Left ventricle myocardium superior (tissue), 1 donor: ENCODE measurements at regions not wholly inside any gene's neighbourhood (a gene's known extent, or its start where the extent isn't known, plus 50 kb on each side); places are given as distances from the start of the nearest gene placed in this dataset.
A peak's percentile ranks its signal among the peaks of the same experiment; 100 is the strongest.
"Not testable (repeated sequence)": the region's sequence is repeated elsewhere in the genome, so short reads cannot be mapped to it uniquely, and the experiment has no call there.

Experiments
- ATAC-seq: fragments of 200-7000 bp; cut with Tn5 transposase; one replicate; pipeline ENCODE4 v1.9.1; 2020; ENCODE audit warnings: mild to moderate bottlenecking, moderate library complexity
- DNase-seq: peaks from one replicate; pipeline ENCODE4 v3.0.0-alpha.2; 2020
- intact Hi-C: fragments of 100-400 bp; cut with micrococcal nuclease; formaldehyde crosslinking; loops from one replicate; pipeline ENCODE4 v1.11.0; 2022
- donor health status: DM: no; HTN: yes; CAD: no; lungs with severe emphysema.

DNA sequence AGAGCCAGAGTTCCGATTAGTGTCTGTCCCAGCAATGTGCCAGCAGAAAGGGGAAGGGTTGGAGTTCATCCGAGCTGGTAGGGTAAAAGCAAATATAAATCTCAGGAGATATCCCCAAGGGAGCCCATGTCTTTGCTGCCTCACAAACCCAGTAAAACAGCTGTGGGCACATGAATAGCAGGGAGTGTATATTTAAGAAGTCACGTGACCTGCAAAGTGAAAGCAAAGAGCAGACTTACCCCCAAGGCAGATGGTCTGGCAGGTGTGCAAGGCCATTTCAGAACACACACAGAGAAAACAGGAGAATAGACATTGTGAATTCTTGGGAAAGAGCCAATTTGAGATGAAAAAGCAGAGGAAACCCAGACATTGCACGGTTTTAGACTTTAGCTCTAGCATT lies 653.4 kb downstream of the TGIF2LX start:
- DNase-seq, result not testable (repeated sequence)

GRCh38 chrX:90601921-90602320 lies 680.2 kb downstream of the TGIF2LX start:
- ATAC-seq, intact Hi-C loops, DNase-seq: not testable (repeated sequence)

More for the DNA sequence above, 653.4 kb downstream of the TGIF2LX start:
- intact Hi-C loops, ATAC-seq: not testable (repeated sequence)

- DNase-seq, ATAC-seq, intact Hi-C loops: not testable (repeated sequence)
Observed at GRCh38 chrX:90605736-90606135, 684.0 kb downstream of the TGIF2LX start.

DNA sequence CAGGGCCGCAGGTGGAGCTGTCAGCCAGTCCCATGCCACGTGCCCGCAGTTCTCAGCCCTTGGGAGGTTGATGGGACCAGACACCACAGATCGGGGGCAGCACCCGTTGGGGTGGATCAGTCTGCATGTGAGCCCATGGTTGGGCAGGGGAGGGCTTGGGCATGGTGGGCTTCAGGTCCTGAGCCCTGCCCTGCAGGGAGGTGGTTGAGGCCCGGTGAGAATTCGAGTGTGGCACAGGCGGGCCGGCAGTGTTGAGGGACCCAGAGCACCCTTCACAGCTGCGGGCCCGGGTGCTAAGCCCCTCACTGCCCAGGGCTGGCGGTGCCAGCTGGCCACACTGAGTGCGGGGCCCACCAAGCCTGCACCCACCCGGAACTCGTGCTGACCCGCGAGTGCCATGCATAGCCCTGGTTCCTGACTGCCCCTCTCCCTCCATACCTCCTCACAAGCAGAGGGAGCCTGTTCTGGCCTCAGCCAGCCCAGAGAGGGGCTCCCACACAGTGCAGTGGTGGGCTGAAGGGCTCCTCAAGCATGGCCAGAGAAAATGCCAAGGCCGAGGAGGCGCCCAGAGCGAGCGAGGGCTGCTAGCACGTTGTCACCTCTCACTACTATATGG lies 696.1 kb downstream of the TGIF2LX start:
- intact Hi-C loops, result no loop called here
- DNase-seq (peak; percentile 14), ATAC-seq (no peak)

DNA sequence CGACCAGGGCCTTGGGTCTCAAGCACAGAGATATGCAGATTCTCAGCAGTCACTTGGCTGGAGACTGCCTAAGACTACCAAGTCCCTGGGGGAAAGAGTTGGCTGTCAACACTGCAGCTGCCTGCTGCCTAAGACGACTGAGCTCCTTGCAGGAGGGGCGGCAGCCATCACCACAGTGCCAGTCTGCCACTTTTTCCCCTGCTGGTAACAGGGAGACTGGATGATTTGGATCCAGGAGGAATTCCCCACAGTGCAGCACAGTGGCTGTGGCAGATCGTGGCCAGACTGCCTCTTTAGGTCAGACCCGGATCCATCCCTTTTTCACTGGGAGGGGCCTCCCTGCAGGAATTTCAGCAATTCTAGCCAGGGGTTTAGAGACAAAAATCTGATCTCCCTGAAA lies 743.5 kb downstream of the TGIF2LX start:
- DNase-seq, result not testable (repeated sequence)

DNA sequence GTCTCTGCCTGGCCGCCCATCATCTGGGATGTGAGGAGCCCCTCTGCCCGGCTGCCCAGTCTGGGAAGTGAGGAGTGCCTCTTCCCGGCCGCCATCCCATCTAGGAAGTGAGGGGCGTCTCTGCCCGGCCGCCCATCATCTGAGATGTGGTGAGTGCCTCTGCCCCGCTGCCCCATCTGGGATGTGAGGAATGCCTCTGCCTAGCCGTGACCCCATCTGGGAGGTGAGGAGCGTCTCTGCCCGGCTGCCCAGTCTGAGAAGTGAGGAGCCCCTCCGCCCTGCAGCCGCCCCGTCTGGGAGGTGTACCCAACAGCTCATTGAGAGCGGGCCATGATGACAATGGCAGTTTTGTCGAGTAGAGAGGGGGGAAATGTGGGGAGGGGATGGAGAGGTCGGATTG lies 721.1 kb upstream of the PABPC5 start:
- DNase-seq, intact Hi-C loops, ATAC-seq: not testable (repeated sequence)

More for the DNA sequence above, 743.5 kb downstream of the TGIF2LX start:
- intact Hi-C loops, ATAC-seq: not testable (repeated sequence)

GRCh38 chrX:90737555-90737954 lies 697.1 kb upstream of the PABPC5 start:
- DNase-seq, intact Hi-C loops, ATAC-seq: not testable (repeated sequence)

DNA sequence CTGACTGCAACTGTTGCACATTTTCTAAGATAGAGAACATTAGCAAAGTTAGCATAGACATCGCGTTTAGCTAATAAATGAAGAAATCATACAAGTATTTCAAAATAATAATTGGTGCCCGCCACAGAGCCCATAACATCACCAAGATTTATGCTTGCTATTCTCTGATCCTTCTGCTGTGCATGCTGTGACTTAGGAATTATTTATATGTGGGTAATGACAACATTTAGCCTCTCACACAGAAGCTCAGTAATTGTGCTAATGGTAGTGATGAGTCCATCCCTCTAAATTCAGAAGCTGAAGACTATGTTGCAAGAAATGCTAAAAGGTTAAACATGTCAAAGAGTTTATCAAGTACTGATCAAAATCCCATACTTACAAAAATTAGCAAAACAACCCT lies 677.0 kb upstream of the PABPC5 start:
- ATAC-seq, intact Hi-C loops, DNase-seq: not testable (repeated sequence)

- DNase-seq, result not testable (repeated sequence)
Observed at GRCh38 chrX:90765482-90765881, 669.2 kb upstream of the PABPC5 start.

GRCh38 chrX:90780286-90780789 lies 654.3 kb upstream of the PABPC5 start:
- intact Hi-C loops, ATAC-seq, DNase-seq: not testable (repeated sequence)

More at GRCh38 chrX:90765482-90765881, 669.2 kb upstream of the PABPC5 start:
- ATAC-seq, intact Hi-C loops: not testable (repeated sequence)
